ENCODE measurements at regions not wholly inside any gene's neighbourhood (a gene's known extent, or its start where the extent isn't known, plus 50 kb on each side); places are given as distances from the start of the nearest gene placed in this dataset.

- Histone ChIP-seq H3K18ac (ENCODE audit: low read depth in 1 of 2, low read length in 2 of 2) (no peak overlapping the region), H3K4me3 (ENCODE audit: insufficient read depth in 1 of 2, low read depth in 1 of 2, low read length in 2 of 2) (no peak overlapping the region), H3K9ac (ENCODE audit: low read length) (no peak overlapping the region), H4K91ac (ENCODE audit: low read length) (no peak overlapping the region), H2BK12ac (ENCODE audit: low read length in 2 of 2) (no peak overlapping the region), H3K36me3 (ENCODE audit: control insufficient read depth in 1 of 2, insufficient read depth in 2 of 2, low read depth in 1 of 2, low read length in 2 of 2) (no peaks in the 10 kb centered on the region), H3K4me1 (ENCODE audit: control insufficient read depth, insufficient read depth, low read depth, low read length) (no peaks in the 10 kb centered on the region), H3K27me3 (ENCODE audit: control insufficient read depth in 1 of 2, insufficient read depth in 1 of 2, low read length in 2 of 2) (no peaks in the 10 kb centered on the region), H2BK120ac (ENCODE audit: low read depth, low read length) (no peak overlapping the region), H3K27ac (ENCODE audit: low read length, poor library complexity, severe bottlenecking) (no peak overlapping the region), H3K14ac (ENCODE audit: low read length in 2 of 2) (no peak overlapping the region), H3K79me1 (replicated peaks; ENCODE audit: low read length, poor library complexity, severe bottlenecking) (no peaks in the 10 kb centered on the region), H3K4ac (ENCODE audit: low read depth in 1 of 2, low read length in 2 of 2) (no peak overlapping the region), H2AK5ac (ENCODE audit: low read length, severe bottlenecking) (no peak overlapping the region), H2BK15ac (ENCODE audit: low read depth, poor library complexity, severe bottlenecking) (no peak overlapping the region), H2BK5ac (ENCODE audit: low read depth, low read length, poor library complexity, severe bottlenecking) (no peak overlapping the region), H4K8ac (ENCODE audit: low read length) (no peak overlapping the region), H3K4me2 (ENCODE audit: low read length, poor library complexity, severe bottlenecking) (no peak overlapping the region), H3K23ac (ENCODE audit: low read length in 2 of 2) (no peak overlapping the region), H3K9me3 (ENCODE audit: control insufficient read depth, low read length) (no peaks in the 10 kb centered on the region), H2AFZ (ENCODE audit: low read depth, low read length) (no peak overlapping the region)
- no peak for DNase-seq
- 75% methylated on average over 3 of the region's 3 CpGs for WGBS
Measured at GRCh38 chr3:68256635-68257223, 602.3 kb upstream of the SUCLG2 start.

GRCh38 chr3:68249265-68249664 lies 594.9 kb upstream of the SUCLG2 start:
- Histone ChIP-seq H3K79me1 (replicated peaks; ENCODE audit: low read length, poor library complexity, severe bottlenecking) (no peaks in the 10 kb centered on the region), H3K9ac (ENCODE audit: low read length) (no peak overlapping the region), H3K4ac (ENCODE audit: low read depth in 1 of 2, low read length in 2 of 2) (no peak overlapping the region), H3K18ac (ENCODE audit: low read depth in 1 of 2, low read length in 2 of 2) (no peak overlapping the region), H3K36me3 (ENCODE audit: control insufficient read depth in 1 of 2, insufficient read depth in 2 of 2, low read depth in 1 of 2, low read length in 2 of 2) (no peaks in the 10 kb centered on the region), H2BK15ac (ENCODE audit: low read depth, poor library complexity, severe bottlenecking) (no peak overlapping the region), H2BK12ac (ENCODE audit: low read length in 2 of 2) (no peak overlapping the region), H4K91ac (ENCODE audit: low read length) (no peak overlapping the region), H3K23ac (ENCODE audit: low read length in 2 of 2) (no peak overlapping the region), H3K4me3 (ENCODE audit: insufficient read depth in 1 of 2, low read depth in 1 of 2, low read length in 2 of 2) (no peak overlapping the region), H2BK5ac (ENCODE audit: low read depth, low read length, poor library complexity, severe bottlenecking) (no peak overlapping the region), H2BK120ac (ENCODE audit: low read depth, low read length) (no peak overlapping the region), H3K4me1 (ENCODE audit: control insufficient read depth, insufficient read depth, low read depth, low read length) (no peaks in the 10 kb centered on the region), H3K9me3 (ENCODE audit: control insufficient read depth, low read length) (peaks cover 8% of the 10 kb centered on the region), H3K4me2 (ENCODE audit: low read length, poor library complexity, severe bottlenecking) (no peak overlapping the region), H2AK5ac (ENCODE audit: low read length, severe bottlenecking) (no peak overlapping the region), H3K27me3 (ENCODE audit: control insufficient read depth in 1 of 2, insufficient read depth in 1 of 2, low read length in 2 of 2) (no peaks in the 10 kb centered on the region), H4K8ac (ENCODE audit: low read length) (no peak overlapping the region), H3K27ac (ENCODE audit: low read length, poor library complexity, severe bottlenecking) (no peak overlapping the region), H2AFZ (ENCODE audit: low read depth, low read length) (no peak overlapping the region), H3K14ac (ENCODE audit: low read length in 2 of 2) (no peak overlapping the region)
- WGBS: 88% methylated on average over 2 of the region's 2 CpGs
- DNase-seq: no peak

- no peak overlapping the region for H3K27ac ChIP-seq (ENCODE audit: low read length, poor library complexity, severe bottlenecking)
- no peak overlapping the region for H4K91ac ChIP-seq (ENCODE audit: low read length)
- no peak overlapping the region for H3K14ac ChIP-seq (ENCODE audit: low read length in 2 of 2)
Measured at GRCh38 chr3:68242606-68243005, 588.2 kb upstream of the SUCLG2 start.

GRCh38 chr3:68239542-68239941 lies 585.1 kb upstream of the SUCLG2 start:
- Histone ChIP-seq H3K9me3 (ENCODE audit: control insufficient read depth, low read length) (peaks cover 1% of the 10 kb centered on the region), H3K27ac (ENCODE audit: low read length, poor library complexity, severe bottlenecking) (no peak overlapping the region), H3K18ac (ENCODE audit: low read depth in 1 of 2, low read length in 2 of 2) (no peak overlapping the region), H3K14ac (ENCODE audit: low read length in 2 of 2) (no peak overlapping the region), H3K27me3 (ENCODE audit: control insufficient read depth in 1 of 2, insufficient read depth in 1 of 2, low read length in 2 of 2) (no peaks in the 10 kb centered on the region), H2AK5ac (ENCODE audit: low read length, severe bottlenecking) (no peak overlapping the region), H3K9ac (ENCODE audit: low read length) (no peak overlapping the region), H4K8ac (ENCODE audit: low read length) (no peak overlapping the region), H3K36me3 (ENCODE audit: control insufficient read depth in 1 of 2, insufficient read depth in 2 of 2, low read depth in 1 of 2, low read length in 2 of 2) (no peaks in the 10 kb centered on the region), H3K4ac (ENCODE audit: low read depth in 1 of 2, low read length in 2 of 2) (no peak overlapping the region), H2BK12ac (ENCODE audit: low read length in 2 of 2) (no peak overlapping the region), H3K79me1 (replicated peaks; ENCODE audit: low read length, poor library complexity, severe bottlenecking) (no peaks in the 10 kb centered on the region), H3K4me1 (ENCODE audit: control insufficient read depth, insufficient read depth, low read depth, low read length) (no peaks in the 10 kb centered on the region), H2BK5ac (ENCODE audit: low read depth, low read length, poor library complexity, severe bottlenecking) (no peak overlapping the region), H2AFZ (ENCODE audit: low read depth, low read length) (no peak overlapping the region), H2BK15ac (ENCODE audit: low read depth, poor library complexity, severe bottlenecking) (no peak overlapping the region), H2BK120ac (ENCODE audit: low read depth, low read length) (no peak overlapping the region), H3K4me2 (ENCODE audit: low read length, poor library complexity, severe bottlenecking) (no peak overlapping the region), H4K91ac (ENCODE audit: low read length) (no peak overlapping the region), H3K4me3 (ENCODE audit: insufficient read depth in 1 of 2, low read depth in 1 of 2, low read length in 2 of 2) (no peak overlapping the region), H3K23ac (ENCODE audit: low read length in 2 of 2) (no peak overlapping the region)
- no peak for DNase-seq
- WGBS: no CpG with 5 or more reads among the region's 1 CpG

More at GRCh38 chr3:68242606-68243005, 588.2 kb upstream of the SUCLG2 start:
- no peak overlapping the region for H3K4me2 ChIP-seq (ENCODE audit: low read length, poor library complexity, severe bottlenecking)
- H2BK120ac ChIP-seq (ENCODE audit: low read depth, low read length): no peak overlapping the region
- H3K79me1 ChIP-seq (replicated peaks; ENCODE audit: low read length, poor library complexity, severe bottlenecking): no peaks in the 10 kb centered on the region
- H2BK12ac ChIP-seq (ENCODE audit: low read length in 2 of 2): no peak overlapping the region
- H3K4me1 ChIP-seq (ENCODE audit: control insufficient read depth, insufficient read depth, low read depth, low read length): no peaks in the 10 kb centered on the region
- H2AFZ ChIP-seq (ENCODE audit: low read depth, low read length): no peak overlapping the region
- H3K27me3 ChIP-seq (ENCODE audit: control insufficient read depth in 1 of 2, insufficient read depth in 1 of 2, low read length in 2 of 2): no peaks in the 10 kb centered on the region
- H3K36me3 ChIP-seq (ENCODE audit: control insufficient read depth in 1 of 2, insufficient read depth in 2 of 2, low read depth in 1 of 2, low read length in 2 of 2): no peaks in the 10 kb centered on the region
- no peak for DNase-seq
- H3K9me3 ChIP-seq (ENCODE audit: control insufficient read depth, low read length): peaks cover 3% of the 10 kb centered on the region
- no CpG with 5 or more reads among the region's 1 CpG for WGBS
- no peak overlapping the region for H3K4me3 ChIP-seq (ENCODE audit: insufficient read depth in 1 of 2, low read depth in 1 of 2, low read length in 2 of 2)
- H2BK15ac ChIP-seq (ENCODE audit: low read depth, poor library complexity, severe bottlenecking): no peak overlapping the region
- H3K4ac ChIP-seq (ENCODE audit: low read depth in 1 of 2, low read length in 2 of 2): no peak overlapping the region
- no peak overlapping the region for H2AK5ac ChIP-seq (ENCODE audit: low read length, severe bottlenecking)
- no peak overlapping the region for H4K8ac ChIP-seq (ENCODE audit: low read length)
- H2BK5ac ChIP-seq (ENCODE audit: low read depth, low read length, poor library complexity, severe bottlenecking): no peak overlapping the region
- no peak overlapping the region for H3K18ac ChIP-seq (ENCODE audit: low read depth in 1 of 2, low read length in 2 of 2)
- no peak overlapping the region for H3K9ac ChIP-seq (ENCODE audit: low read length)
- no peak overlapping the region for H3K23ac ChIP-seq (ENCODE audit: low read length in 2 of 2)
